Peyer's patch (tissue), 4 donors: ENCODE measurements at regions not wholly inside any gene's neighbourhood (a gene's known extent, or its start where the extent isn't known, plus 50 kb on each side); places are given as distances from the start of the nearest gene placed in this dataset.

Experiments
- POLR2A ChIP-seq, 2 donors: fragments of 450-650 bp; IDR thresholded peaks; one replicate each; pipeline ENCODE4 v1.5.1; 2017; ENCODE audit warnings: antibody characterized with exemption in 2 of 2, mild to moderate bottlenecking in 2 of 2, moderate library complexity in 2 of 2
- TF ChIP-seq, protein P1 (sequence below), 6 experiments: fragments of 450-650 bp in 4 of 6; fragments of 200-600 bp in 2 of 6; sonication (generic) in 1 of 6; IDR thresholded peaks; one replicate each; pipeline ENCODE4 v1.5.1; 2017 to 2019; ENCODE audit warnings: antibody characterized with exemption in 6 of 6, mild to moderate bottlenecking in 3 of 6, moderate library complexity in 1 of 6

DNA sequence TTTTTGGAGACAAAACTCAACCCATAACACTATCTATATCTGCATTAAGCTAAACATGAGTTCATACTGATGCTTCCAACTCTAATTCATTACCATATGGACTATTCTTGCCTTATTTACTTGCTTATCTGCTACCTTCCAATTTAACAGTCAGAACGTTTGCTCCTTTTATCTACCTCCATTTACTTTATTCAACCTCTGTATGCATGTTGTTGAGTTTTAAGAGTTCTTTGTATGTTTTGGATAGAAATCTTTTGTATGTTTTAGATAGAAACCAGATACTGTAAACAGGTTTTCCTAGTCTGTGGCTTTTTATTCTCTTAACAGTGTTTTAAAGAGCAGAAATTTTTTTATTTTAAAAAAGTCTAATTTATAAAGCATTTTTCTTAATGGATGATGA is 542.2 kb upstream of the NDST4 start:
- TF ChIP-seq, protein P1, sequence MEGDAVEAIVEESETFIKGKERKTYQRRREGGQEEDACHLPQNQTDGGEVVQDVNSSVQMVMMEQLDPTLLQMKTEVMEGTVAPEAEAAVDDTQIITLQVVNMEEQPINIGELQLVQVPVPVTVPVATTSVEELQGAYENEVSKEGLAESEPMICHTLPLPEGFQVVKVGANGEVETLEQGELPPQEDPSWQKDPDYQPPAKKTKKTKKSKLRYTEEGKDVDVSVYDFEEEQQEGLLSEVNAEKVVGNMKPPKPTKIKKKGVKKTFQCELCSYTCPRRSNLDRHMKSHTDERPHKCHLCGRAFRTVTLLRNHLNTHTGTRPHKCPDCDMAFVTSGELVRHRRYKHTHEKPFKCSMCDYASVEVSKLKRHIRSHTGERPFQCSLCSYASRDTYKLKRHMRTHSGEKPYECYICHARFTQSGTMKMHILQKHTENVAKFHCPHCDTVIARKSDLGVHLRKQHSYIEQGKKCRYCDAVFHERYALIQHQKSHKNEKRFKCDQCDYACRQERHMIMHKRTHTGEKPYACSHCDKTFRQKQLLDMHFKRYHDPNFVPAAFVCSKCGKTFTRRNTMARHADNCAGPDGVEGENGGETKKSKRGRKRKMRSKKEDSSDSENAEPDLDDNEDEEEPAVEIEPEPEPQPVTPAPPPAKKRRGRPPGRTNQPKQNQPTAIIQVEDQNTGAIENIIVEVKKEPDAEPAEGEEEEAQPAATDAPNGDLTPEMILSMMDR (IDR thresholded peaks at IDR 0.05), result no peak
- no peak for TF ChIP-seq POLR2A (IDR thresholded peaks at IDR 0.05)
